Smooth muscle cell (in vitro differentiated cells): ENCODE measurements at regions not wholly inside any gene's neighbourhood (a gene's known extent, or its start where the extent isn't known, plus 50 kb on each side); places are given as distances from the start of the nearest gene placed in this dataset.

Experiments used
- DNase-seq: peaks from one replicate; lab custom pipeline; 2025; ENCODE audit not compliant: unreplicated experiment; lab: John Stamatoyannopoulos, UW
- H2AFZ ChIP-seq: fragments of 200-600 bp; sonication (generic); 2 replicates; pipeline ENCODE4 v1.6.0; 2016; ENCODE audit warnings: antibody characterized with exemption, low read depth, mild to moderate bottlenecking
- H3F3A ChIP-seq: fragments of 200-600 bp; sonication (generic); 2 replicates; pipeline ENCODE4 v1.6.0; 2017; ENCODE audit warnings: antibody characterized with exemption, low read depth
- H3K27ac ChIP-seq: fragments of 200-600 bp; sonication (generic); 2 replicates; pipeline ENCODE4 v1.5.1; 2016; ENCODE audit warnings: low read depth, mild to moderate bottlenecking
- H3K27me3 ChIP-seq: fragments of 200-600 bp; sonication (generic); 2 replicates; pipeline ENCODE4 v1.6.1; 2016; ENCODE audit warnings: low read depth, mild to moderate bottlenecking
- H3K36me3 ChIP-seq: fragments of 200-600 bp; sonication (generic); 2 replicates; pipeline ENCODE4 v1.5.1; 2016; ENCODE audit warnings: low read depth
- H3K4me1 ChIP-seq: fragments of 200-600 bp; sonication (generic); 2 replicates; pipeline ENCODE4 v1.5.1; 2016; ENCODE audit warnings: low read depth
- H3K4me2 ChIP-seq: fragments of 200-600 bp; sonication (generic); 2 replicates; pipeline ENCODE4 v1.6.0; 2016; ENCODE audit warnings: mild to moderate bottlenecking
- H3K4me3 ChIP-seq: fragments of 200-600 bp; sonication (generic); 2 replicates; pipeline ENCODE4 v1.5.1; 2016; ENCODE audit warnings: mild to moderate bottlenecking
- H3K79me2 ChIP-seq: fragments of 200-600 bp; sonication (generic); 2 replicates; pipeline ENCODE4 v1.6.0; 2016; ENCODE audit warnings: low read depth, mild to moderate bottlenecking
- H3K9ac ChIP-seq: fragments of 200-600 bp; sonication (generic); 2 replicates; pipeline ENCODE4 v1.6.0; 2016; ENCODE audit warnings: low read depth
- H3K9me3 ChIP-seq: fragments of 200-600 bp; sonication (generic); replicated peaks from 2 replicates; pipeline ENCODE4 v1.5.1; 2016; ENCODE audit warnings: low read depth
- H4K20me1 ChIP-seq: fragments of 200-600 bp; sonication (generic); 2 replicates; pipeline ENCODE4 v1.6.0; 2016; ENCODE audit warnings: low read depth
- CTCF ChIP-seq: fragments of 200-600 bp; sonication (generic); IDR thresholded peaks from 2 replicates; pipeline ENCODE4 v1.5.1; 2017; ENCODE audit warnings: borderline replicate concordance, mild to moderate bottlenecking, antibody characterized with exemption; ENCODE audit not compliant: insufficient read depth, poor library complexity, severe bottlenecking
- WGBS: methylation state at CpG from one replicate; pipeline ENCODE4 v1.1.7; 2016; ENCODE audit warnings: low lambda C conversion rate; 5-methylcytosine and 5-hydroxymethylcytosine counted together

GRCh38 chr3:165383381-165383780, 187.2 kb upstream of the SLITRK3 start:
- H4K20me1 ChIP-seq, result no peaks in the 10 kb centered on the region
- H3K4me3 ChIP-seq, result no peak overlapping the region
- H3F3A ChIP-seq, result no peaks in the 10 kb centered on the region
- no peaks in the 10 kb centered on the region for H3K9me3 ChIP-seq
- DNase-seq, result no peak
- H2AFZ ChIP-seq, result no peak overlapping the region
- no peak overlapping the region for H3K4me2 ChIP-seq
- no peaks in the 10 kb centered on the region for H3K4me1 ChIP-seq
- H3K27ac ChIP-seq, result no peak overlapping the region
- H3K36me3 ChIP-seq, result no peaks in the 10 kb centered on the region
- no peak overlapping the region for H3K9ac ChIP-seq
- no peak for TF ChIP-seq CTCF
- H3K79me2 ChIP-seq, result no peaks in the 10 kb centered on the region
- H3K27me3 ChIP-seq, result no peaks in the 10 kb centered on the region
- WGBS, result 80% methylated on average over 3 of the region's 3 CpGs

GRCh38 chr3:165382672-165383071, 186.5 kb upstream of the SLITRK3 start:
- Histone ChIP-seq H3F3A (no peaks in the 10 kb centered on the region), H3K9me3 (no peaks in the 10 kb centered on the region), H3K4me3 (no peak overlapping the region), H3K27me3 (no peaks in the 10 kb centered on the region), H2AFZ (no peak overlapping the region), H3K4me2 (no peak overlapping the region), H4K20me1 (no peaks in the 10 kb centered on the region), H3K4me1 (no peaks in the 10 kb centered on the region), H3K36me3 (no peaks in the 10 kb centered on the region), H3K27ac (no peak overlapping the region), H3K9ac (no peak overlapping the region), H3K79me2 (no peaks in the 10 kb centered on the region)
- TF ChIP-seq CTCF, result no peak
- no peak for DNase-seq
- 89% methylated on average over 3 of the region's 3 CpGs for WGBS

- Histone ChIP-seq H3K9me3 (no peaks in the 10 kb centered on the region), H3K9ac (no peak overlapping the region), H3K4me3 (no peak overlapping the region), H3K4me2 (no peak overlapping the region), H3K36me3 (no peaks in the 10 kb centered on the region), H3F3A (no peaks in the 10 kb centered on the region), H3K27ac (no peak overlapping the region), H3K4me1 (no peaks in the 10 kb centered on the region), H4K20me1 (no peaks in the 10 kb centered on the region), H3K27me3 (no peaks in the 10 kb centered on the region), H2AFZ (no peak overlapping the region), H3K79me2 (no peaks in the 10 kb centered on the region)
- TF ChIP-seq CTCF, result no peak
- 73% methylated on average over 2 of the region's 2 CpGs for WGBS
- no peak for DNase-seq
Measured at GRCh38 chr3:165378761-165379160, 182.6 kb upstream of the SLITRK3 start.

- Histone ChIP-seq H3K4me2 (no peak overlapping the region), H3F3A (no peaks in the 10 kb centered on the region), H3K9me3 (no peaks in the 10 kb centered on the region), H4K20me1 (no peaks in the 10 kb centered on the region), H3K9ac (no peak overlapping the region), H3K4me3 (no peak overlapping the region), H3K79me2 (no peaks in the 10 kb centered on the region), H3K36me3 (no peaks in the 10 kb centered on the region), H3K27me3 (no peaks in the 10 kb centered on the region), H3K4me1 (no peaks in the 10 kb centered on the region), H3K27ac (no peak overlapping the region), H2AFZ (no peak overlapping the region)
- no peak for DNase-seq
- 81% methylated on average over 3 of the region's 3 CpGs for WGBS
- no peak for TF ChIP-seq CTCF
Measured at GRCh38 chr3:165359005-165359404, 162.8 kb upstream of the SLITRK3 start.
